Anterior cingulate cortex (tissue), 58 donors: ENCODE measurements at regions not wholly inside any gene's neighbourhood (a gene's known extent, or its start where the extent isn't known, plus 50 kb on each side); places are given as distances from the start of the nearest gene placed in this dataset.
A peak's percentile ranks its signal among the peaks of the same experiment; 100 is the strongest.

Experiments used
- DNase-seq, 58 donors: peaks; one replicate each; lab custom pipeline; 2025; lab: John Stamatoyannopoulos, UW

DNA sequence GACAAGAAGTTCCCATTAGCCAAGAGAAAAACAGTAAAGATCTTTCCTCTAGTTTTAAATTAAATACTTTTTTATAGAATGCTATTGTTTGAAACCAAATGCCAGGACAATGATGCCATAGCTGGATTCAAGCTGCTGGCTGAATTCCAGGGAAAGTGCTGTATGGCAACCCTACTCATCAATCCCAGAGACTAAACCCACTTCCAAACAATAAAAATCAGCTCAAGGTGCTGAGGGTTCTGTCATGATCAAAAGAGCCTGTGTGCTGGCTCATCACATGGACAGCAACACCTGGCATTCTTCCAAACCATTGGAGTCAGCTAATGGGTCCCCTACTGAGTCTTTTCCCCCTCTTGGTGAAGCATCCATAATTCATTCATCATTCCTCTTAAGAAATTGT, 53.7 kb upstream of the PARD3B start:
- DNase-seq: peak in 1 of 58 donors; percentile 52

DNA sequence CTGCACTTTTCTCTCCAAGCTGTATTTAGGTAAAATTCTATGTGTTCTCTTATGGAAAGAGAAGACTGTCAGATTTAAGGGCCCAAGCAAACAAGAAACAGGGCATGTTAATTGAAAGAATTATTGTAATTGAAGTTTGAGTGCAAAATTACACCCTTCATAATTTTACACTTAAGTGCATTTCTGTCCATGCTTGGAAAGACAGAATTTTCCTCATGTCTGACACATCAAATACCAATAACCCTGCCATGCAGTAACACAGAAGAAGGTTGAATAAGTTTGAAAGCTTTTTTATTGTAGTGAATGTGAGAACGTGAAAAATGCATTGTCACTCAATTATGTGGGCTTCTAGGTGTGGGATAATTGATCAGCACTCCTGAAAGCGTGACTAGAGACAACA, 52.9 kb upstream of the PARD3B start:
- no peak for DNase-seq

DNA sequence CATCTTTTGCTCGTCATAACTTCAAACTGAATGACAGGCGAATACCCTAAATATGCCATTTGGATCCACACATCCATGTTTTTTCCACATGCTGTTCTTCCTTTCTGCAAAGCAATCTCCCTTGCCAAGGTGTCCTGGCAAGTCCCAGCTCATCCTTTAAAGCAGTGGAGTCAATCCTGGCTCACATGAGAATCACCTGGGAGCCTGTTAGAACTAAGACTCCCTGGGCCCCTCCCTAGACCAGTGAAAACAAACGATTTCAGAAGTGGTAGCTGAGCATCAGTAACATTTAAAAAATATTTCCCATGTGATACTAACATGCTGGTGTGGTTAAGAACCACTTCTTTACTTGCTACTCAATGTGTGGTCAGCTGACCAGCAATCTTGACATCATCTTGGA, 50.6 kb upstream of the PARD3B start:
- DNase-seq: no peak

DNA sequence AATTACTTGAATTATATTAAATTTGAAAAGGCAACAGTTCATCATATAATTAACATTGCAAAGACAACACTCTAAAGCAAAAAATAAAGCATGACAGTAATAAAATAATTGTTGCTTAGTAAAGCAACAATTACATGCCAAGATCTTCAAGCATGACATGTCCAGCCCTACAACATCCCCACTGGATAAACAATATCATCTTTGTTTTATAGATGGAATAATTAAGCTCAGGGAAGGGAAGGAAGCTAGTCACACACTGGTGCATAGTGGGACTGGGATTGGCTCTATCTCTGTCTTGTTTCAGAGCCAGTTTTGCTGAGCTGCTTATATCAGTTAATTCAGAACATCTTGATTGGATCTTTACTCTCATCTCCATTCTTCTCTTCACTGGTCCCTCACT, 49.9 kb upstream of the PARD3B start:
- peak in 5 of 58 donors; percentile 1 to 9 (median 3) for DNase-seq
